GM23338 (cell line): ENCODE measurements at regions not wholly inside any gene's neighbourhood (a gene's known extent, or its start where the extent isn't known, plus 50 kb on each side); places are given as distances from the start of the nearest gene placed in this dataset.

Experiments used
- CREB1 ChIP-seq: fragments of 250-450 bp; sonication (Bioruptor Pico); IDR thresholded peaks from 2 replicates; pipeline ENCODE4 v1.5.0; 2020; ENCODE audit warnings: low read depth, mild to moderate bottlenecking, moderate library complexity
- EZH2 ChIP-seq: fragments of 200-600 bp; sonication (generic); IDR thresholded peaks from one replicate; pipeline ENCODE4 v1.8.0; 2017; ENCODE audit warnings: antibody characterized with exemption, mild to moderate bottlenecking, low read depth; ENCODE audit not compliant: unreplicated experiment
- EZH2phosphoT487 ChIP-seq: fragments of 200-600 bp; sonication (generic); IDR thresholded peaks from one replicate; pipeline ENCODE4 v1.8.1; 2018; ENCODE audit warnings: antibody characterized with exemption; ENCODE audit not compliant: unreplicated experiment
- ZNF331 ChIP-seq: fragments of 250-450 bp; sonication (Bioruptor Pico); IDR thresholded peaks from 2 replicates; pipeline ENCODE4 v1.5.0; 2020; ENCODE audit warnings: low read depth, mild to moderate bottlenecking, moderate library complexity
- TF ChIP-seq, protein P1 (sequence below), 2 experiments: fragments of 200-600 bp in 1 of 2; sonication (generic) in 1 of 2; conservative IDR thresholded peaks; 2 replicates each; pipeline versions ENCODE4 v1.5.1 to v1.6.1; 2016 to 2017; ENCODE audit warnings: antibody characterized with exemption in 2 of 2, low read depth in 2 of 2, mild to moderate bottlenecking in 2 of 2, moderate library complexity in 1 of 2
- TF ChIP-seq, protein P2 (sequence below): IDR thresholded peaks from 2 replicates; pipeline ENCODE4 v1.6.1; 2016; ENCODE audit warnings: antibody characterized with exemption
- TF ChIP-seq, protein P3 (sequence below): IDR thresholded peaks from one replicate; pipeline ENCODE4 v1.6.1; 2018; ENCODE audit warnings: antibody characterized with exemption; ENCODE audit not compliant: unreplicated experiment

DNA sequence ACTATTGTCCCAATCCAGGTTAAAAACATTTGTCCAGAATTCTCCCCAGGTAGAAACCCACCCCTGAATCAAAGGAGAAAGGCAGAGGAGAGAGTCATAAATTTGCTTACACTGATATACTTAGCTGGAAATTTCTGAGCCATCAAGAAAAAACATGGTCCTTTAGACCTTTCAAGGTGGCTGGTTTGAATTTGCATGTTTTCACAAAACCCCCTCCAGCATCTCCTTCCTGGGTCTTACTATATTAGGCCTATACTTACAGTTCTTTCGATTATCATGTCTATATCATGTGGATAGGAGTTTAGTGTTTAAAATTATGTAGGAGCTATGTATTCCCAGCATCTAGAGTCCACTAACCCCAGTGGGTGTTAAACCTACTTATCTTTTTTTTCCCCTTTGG is 178.2 kb downstream of the PLPP3 start:
- TF ChIP-seq EZH2phosphoT487 = no peak
- TF ChIP-seq, protein P1, sequence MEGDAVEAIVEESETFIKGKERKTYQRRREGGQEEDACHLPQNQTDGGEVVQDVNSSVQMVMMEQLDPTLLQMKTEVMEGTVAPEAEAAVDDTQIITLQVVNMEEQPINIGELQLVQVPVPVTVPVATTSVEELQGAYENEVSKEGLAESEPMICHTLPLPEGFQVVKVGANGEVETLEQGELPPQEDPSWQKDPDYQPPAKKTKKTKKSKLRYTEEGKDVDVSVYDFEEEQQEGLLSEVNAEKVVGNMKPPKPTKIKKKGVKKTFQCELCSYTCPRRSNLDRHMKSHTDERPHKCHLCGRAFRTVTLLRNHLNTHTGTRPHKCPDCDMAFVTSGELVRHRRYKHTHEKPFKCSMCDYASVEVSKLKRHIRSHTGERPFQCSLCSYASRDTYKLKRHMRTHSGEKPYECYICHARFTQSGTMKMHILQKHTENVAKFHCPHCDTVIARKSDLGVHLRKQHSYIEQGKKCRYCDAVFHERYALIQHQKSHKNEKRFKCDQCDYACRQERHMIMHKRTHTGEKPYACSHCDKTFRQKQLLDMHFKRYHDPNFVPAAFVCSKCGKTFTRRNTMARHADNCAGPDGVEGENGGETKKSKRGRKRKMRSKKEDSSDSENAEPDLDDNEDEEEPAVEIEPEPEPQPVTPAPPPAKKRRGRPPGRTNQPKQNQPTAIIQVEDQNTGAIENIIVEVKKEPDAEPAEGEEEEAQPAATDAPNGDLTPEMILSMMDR (conservative IDR thresholded peaks at IDR 0.05; ENCODE audit: low read depth in 2 of 2) = no peak
- TF ChIP-seq ZNF331 (CRISPR knock-in tag) = no peak
- TF ChIP-seq, protein P2, sequence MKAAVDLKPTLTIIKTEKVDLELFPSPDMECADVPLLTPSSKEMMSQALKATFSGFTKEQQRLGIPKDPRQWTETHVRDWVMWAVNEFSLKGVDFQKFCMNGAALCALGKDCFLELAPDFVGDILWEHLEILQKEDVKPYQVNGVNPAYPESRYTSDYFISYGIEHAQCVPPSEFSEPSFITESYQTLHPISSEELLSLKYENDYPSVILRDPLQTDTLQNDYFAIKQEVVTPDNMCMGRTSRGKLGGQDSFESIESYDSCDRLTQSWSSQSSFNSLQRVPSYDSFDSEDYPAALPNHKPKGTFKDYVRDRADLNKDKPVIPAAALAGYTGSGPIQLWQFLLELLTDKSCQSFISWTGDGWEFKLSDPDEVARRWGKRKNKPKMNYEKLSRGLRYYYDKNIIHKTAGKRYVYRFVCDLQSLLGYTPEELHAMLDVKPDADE = no peak
- TF ChIP-seq, protein P3, sequence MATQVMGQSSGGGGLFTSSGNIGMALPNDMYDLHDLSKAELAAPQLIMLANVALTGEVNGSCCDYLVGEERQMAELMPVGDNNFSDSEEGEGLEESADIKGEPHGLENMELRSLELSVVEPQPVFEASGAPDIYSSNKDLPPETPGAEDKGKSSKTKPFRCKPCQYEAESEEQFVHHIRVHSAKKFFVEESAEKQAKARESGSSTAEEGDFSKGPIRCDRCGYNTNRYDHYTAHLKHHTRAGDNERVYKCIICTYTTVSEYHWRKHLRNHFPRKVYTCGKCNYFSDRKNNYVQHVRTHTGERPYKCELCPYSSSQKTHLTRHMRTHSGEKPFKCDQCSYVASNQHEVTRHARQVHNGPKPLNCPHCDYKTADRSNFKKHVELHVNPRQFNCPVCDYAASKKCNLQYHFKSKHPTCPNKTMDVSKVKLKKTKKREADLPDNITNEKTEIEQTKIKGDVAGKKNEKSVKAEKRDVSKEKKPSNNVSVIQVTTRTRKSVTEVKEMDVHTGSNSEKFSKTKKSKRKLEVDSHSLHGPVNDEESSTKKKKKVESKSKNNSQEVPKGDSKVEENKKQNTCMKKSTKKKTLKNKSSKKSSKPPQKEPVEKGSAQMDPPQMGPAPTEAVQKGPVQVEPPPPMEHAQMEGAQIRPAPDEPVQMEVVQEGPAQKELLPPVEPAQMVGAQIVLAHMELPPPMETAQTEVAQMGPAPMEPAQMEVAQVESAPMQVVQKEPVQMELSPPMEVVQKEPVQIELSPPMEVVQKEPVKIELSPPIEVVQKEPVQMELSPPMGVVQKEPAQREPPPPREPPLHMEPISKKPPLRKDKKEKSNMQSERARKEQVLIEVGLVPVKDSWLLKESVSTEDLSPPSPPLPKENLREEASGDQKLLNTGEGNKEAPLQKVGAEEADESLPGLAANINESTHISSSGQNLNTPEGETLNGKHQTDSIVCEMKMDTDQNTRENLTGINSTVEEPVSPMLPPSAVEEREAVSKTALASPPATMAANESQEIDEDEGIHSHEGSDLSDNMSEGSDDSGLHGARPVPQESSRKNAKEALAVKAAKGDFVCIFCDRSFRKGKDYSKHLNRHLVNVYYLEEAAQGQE = no peak
- no peak for TF ChIP-seq CREB1
- no peak for TF ChIP-seq EZH2
